ENCODE measurements at regions not wholly inside any gene's neighbourhood (a gene's known extent, or its start where the extent isn't known, plus 50 kb on each side); places are given as distances from the start of the nearest gene placed in this dataset.
"Not testable (repeated sequence)": the region's sequence is repeated elsewhere in the genome, so short reads cannot be mapped to it uniquely, and the experiment has no call there.

DNA sequence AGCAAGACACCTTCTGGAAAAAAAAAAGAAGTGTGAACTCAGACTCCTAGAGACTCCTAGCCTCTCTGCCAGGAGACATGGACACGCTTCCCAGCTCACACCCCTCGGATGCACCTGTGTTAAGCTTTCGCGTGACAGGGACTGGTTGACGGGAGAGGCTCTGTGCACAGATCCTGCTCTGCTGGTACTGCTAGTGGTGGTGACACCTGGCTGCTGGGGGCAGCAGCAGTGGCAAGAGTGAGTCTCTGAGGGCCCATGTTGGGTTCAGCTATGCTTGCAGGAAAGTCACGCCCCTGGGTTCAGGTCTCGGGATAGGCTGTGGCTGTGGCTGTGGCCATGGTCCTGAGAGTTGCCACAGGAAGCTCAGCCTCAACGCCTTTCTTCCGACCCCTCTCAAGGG, 81.1 kb downstream of the XRCC2 start:
- Histone ChIP-seq H3K4me1 (ENCODE audit: control insufficient read depth, insufficient read depth, low read length, poor library complexity, severe bottlenecking) (no peaks in the 10 kb centered on the region), H3K27ac (ENCODE audit: insufficient read depth, low read length, poor library complexity, severe bottlenecking) (no peak overlapping the region), H3K27me3 (replicated peaks; ENCODE audit: control insufficient read depth, insufficient read depth, low read length, poor library complexity, severe bottlenecking) (no peaks in the 10 kb centered on the region), H3K36me3 (ENCODE audit: control insufficient read depth, insufficient read depth, low read length) (no peaks in the 10 kb centered on the region), H3K4me3 (ENCODE audit: insufficient read depth, low read depth, low read length, poor library complexity, severe bottlenecking) (no peak overlapping the region), H3K9me3 (ENCODE audit: control insufficient read depth, low read length) (no peaks in the 10 kb centered on the region)
- DNase-seq, result no peak

DNA sequence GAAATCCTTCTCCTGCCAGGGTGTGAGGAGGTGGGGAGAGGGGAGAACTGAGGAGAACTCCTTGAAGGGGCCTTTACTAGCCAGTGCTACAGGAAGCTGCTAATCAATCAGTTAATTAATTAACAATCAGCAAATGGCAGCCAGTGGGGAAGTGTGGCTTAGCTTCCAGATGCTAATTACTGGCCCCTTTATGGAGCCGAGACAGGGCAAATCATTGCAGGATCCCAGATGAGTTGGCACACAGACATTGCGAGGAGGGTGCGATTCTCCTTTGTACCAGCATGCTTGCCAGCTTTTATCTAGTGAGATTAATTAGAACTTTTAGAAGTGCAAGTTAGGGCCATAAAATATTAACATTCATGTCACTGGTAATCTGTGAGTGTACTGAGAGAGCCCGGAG, 84.0 kb downstream of the XRCC2 start:
- no peaks in the 10 kb centered on the region for H3K36me3 ChIP-seq (ENCODE audit: control insufficient read depth, insufficient read depth, low read length)
- no peak for DNase-seq
- no peaks in the 10 kb centered on the region for H3K9me3 ChIP-seq (ENCODE audit: control insufficient read depth, low read length)
- no peak overlapping the region for H3K27ac ChIP-seq (ENCODE audit: insufficient read depth, low read length, poor library complexity, severe bottlenecking)
- no peaks in the 10 kb centered on the region for H3K27me3 ChIP-seq (replicated peaks; ENCODE audit: control insufficient read depth, insufficient read depth, low read length, poor library complexity, severe bottlenecking)
- H3K4me1 ChIP-seq (ENCODE audit: control insufficient read depth, insufficient read depth, low read length, poor library complexity, severe bottlenecking), result no peaks in the 10 kb centered on the region
- no peak overlapping the region for H3K4me3 ChIP-seq (ENCODE audit: insufficient read depth, low read depth, low read length, poor library complexity, severe bottlenecking)

DNA sequence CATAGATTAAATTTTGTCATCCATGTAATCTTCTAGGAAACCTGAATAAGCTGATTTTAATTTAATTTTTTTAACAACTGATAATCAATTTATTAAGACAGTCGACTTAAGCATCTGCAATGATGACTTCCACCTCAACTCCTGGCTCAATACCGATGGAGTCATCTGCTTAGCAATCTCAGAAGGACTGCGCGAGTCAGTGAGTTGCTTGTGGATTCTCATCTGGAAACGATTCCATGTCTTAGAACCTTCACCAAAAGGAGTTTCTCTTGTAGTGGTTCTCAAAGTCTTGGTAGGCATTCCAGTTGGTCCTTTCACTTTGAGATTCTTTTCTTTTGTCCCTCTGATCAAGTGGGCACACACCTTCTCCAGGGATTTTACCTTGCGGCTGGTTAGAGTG, 85.5 kb downstream of the XRCC2 start:
- no peaks in the 10 kb centered on the region for H3K27me3 ChIP-seq (replicated peaks; ENCODE audit: control insufficient read depth, insufficient read depth, low read length, poor library complexity, severe bottlenecking)
- H3K4me3 ChIP-seq (ENCODE audit: insufficient read depth, low read depth, low read length, poor library complexity, severe bottlenecking), result no peak overlapping the region
- no peaks in the 10 kb centered on the region for H3K9me3 ChIP-seq (ENCODE audit: control insufficient read depth, low read length)
- no peaks in the 10 kb centered on the region for H3K4me1 ChIP-seq (ENCODE audit: control insufficient read depth, insufficient read depth, low read length, poor library complexity, severe bottlenecking)
- no peak overlapping the region for H3K27ac ChIP-seq (ENCODE audit: insufficient read depth, low read length, poor library complexity, severe bottlenecking)
- no peaks in the 10 kb centered on the region for H3K36me3 ChIP-seq (ENCODE audit: control insufficient read depth, insufficient read depth, low read length)
- no peak for DNase-seq

DNA sequence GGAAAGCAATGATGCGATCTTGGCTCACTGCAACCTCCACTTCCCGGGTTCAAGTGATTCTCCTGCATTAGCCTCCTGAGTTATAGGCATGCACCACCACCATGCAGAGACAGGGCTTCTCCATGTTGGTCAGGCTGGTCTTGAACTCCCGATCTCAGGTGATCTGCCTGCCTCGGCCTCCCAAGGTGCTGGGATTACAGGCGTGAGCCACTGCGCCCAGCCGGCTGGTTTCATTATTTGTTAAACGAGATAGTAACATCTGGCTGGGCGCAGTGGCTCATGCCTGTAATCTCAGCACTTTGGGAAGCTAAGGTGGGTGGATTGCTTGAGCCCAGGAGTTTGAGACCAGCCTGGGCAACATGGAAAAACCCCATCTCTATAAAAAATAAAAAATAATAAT, 86.1 kb downstream of the XRCC2 start:
- DNase-seq; H3K27ac ChIP-seq (ENCODE audit: insufficient read depth, low read length, poor library complexity, severe bottlenecking); H3K9me3 ChIP-seq (ENCODE audit: control insufficient read depth, low read length); H3K36me3 ChIP-seq (ENCODE audit: control insufficient read depth, insufficient read depth, low read length); H3K4me3 ChIP-seq (ENCODE audit: insufficient read depth, low read depth, low read length, poor library complexity, severe bottlenecking); H3K27me3 ChIP-seq (replicated peaks; ENCODE audit: control insufficient read depth, insufficient read depth, low read length, poor library complexity, severe bottlenecking); H3K4me1 ChIP-seq (ENCODE audit: control insufficient read depth, insufficient read depth, low read length, poor library complexity, severe bottlenecking): not testable (repeated sequence)

DNA sequence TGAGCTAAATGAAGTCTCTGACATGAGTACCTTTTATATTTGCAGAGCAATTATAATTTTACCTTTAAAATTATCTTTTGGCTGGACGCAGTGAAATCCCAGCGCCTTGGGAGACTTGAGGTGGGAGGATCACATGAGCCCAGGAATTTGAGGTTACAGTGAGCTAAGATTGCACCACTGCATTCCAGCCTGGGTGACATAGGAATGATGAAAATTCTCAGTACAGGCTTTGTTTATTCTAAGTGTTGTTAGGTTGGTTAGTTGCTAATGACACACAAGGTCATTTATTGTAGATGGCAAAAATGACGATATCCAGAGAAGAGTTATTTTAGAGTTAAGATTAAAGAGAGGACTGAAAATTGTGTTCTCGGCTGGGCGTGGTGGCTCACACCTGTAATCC, 87.6 kb downstream of the XRCC2 start:
- H3K4me3 ChIP-seq (ENCODE audit: insufficient read depth, low read depth, low read length, poor library complexity, severe bottlenecking), result no peak overlapping the region
- H3K27ac ChIP-seq (ENCODE audit: insufficient read depth, low read length, poor library complexity, severe bottlenecking), result no peak overlapping the region
- DNase-seq, result no peak
- H3K4me1 ChIP-seq (ENCODE audit: control insufficient read depth, insufficient read depth, low read length, poor library complexity, severe bottlenecking), result no peaks in the 10 kb centered on the region
- H3K27me3 ChIP-seq (replicated peaks; ENCODE audit: control insufficient read depth, insufficient read depth, low read length, poor library complexity, severe bottlenecking), result no peaks in the 10 kb centered on the region
- no peaks in the 10 kb centered on the region for H3K9me3 ChIP-seq (ENCODE audit: control insufficient read depth, low read length)
- H3K36me3 ChIP-seq (ENCODE audit: control insufficient read depth, insufficient read depth, low read length), result no peaks in the 10 kb centered on the region

DNA sequence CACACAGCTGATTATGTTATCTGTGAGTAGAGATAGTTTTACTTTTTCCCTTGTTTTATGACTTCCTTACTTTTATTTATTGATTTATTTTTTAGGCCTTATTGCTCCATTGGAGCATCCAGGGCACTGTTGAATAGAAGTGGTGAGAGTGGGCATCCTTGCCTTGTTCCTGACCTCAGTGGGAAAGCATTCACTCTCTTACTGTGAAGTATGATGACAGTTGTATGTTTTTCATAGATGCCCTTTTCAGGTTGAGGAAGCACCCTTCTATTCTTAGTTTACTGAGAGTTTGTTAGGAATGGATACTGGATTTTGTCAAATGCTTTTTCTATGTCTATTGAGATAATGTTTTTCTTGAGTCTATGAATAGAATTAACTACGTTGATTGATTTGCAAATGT, 88.6 kb downstream of the XRCC2 start:
- H3K27me3 ChIP-seq (replicated peaks; ENCODE audit: control insufficient read depth, insufficient read depth, low read length, poor library complexity, severe bottlenecking), result no peaks in the 10 kb centered on the region
- H3K36me3 ChIP-seq (ENCODE audit: control insufficient read depth, insufficient read depth, low read length), result no peaks in the 10 kb centered on the region
- DNase-seq, result no peak
- no peaks in the 10 kb centered on the region for H3K4me1 ChIP-seq (ENCODE audit: control insufficient read depth, insufficient read depth, low read length, poor library complexity, severe bottlenecking)
- H3K4me3 ChIP-seq (ENCODE audit: insufficient read depth, low read depth, low read length, poor library complexity, severe bottlenecking), result no peak overlapping the region
- H3K9me3 ChIP-seq (ENCODE audit: control insufficient read depth, low read length), result no peaks in the 10 kb centered on the region
- H3K27ac ChIP-seq (ENCODE audit: insufficient read depth, low read length, poor library complexity, severe bottlenecking), result no peak overlapping the region

DNA sequence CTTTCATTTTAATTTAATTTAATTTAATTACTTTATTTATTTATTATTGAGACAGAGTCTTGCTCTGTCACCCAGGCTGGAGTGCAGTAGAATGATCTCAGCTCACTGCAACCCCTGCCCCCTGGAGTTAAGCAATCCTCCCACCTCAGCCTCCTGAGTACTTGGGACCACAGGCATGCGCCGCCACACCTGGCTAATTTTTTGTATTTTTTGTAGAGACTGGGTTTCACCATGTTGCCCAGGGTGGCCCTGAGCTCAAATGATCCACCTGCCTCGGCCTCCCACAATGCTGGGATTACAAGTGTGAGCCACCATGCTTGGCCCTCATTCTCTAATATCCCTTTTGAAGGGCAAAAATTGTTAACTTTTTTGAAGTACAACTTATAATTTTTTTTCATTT, 92.9 kb downstream of the XRCC2 start:
- Histone ChIP-seq H3K36me3 (ENCODE audit: control insufficient read depth, insufficient read depth, low read length) (no peaks in the 10 kb centered on the region), H3K9me3 (ENCODE audit: control insufficient read depth, low read length) (no peaks in the 10 kb centered on the region), H3K27me3 (replicated peaks; ENCODE audit: control insufficient read depth, insufficient read depth, low read length, poor library complexity, severe bottlenecking) (no peaks in the 10 kb centered on the region), H3K27ac (ENCODE audit: insufficient read depth, low read length, poor library complexity, severe bottlenecking) (no peak overlapping the region), H3K4me3 (ENCODE audit: insufficient read depth, low read depth, low read length, poor library complexity, severe bottlenecking) (no peak overlapping the region), H3K4me1 (ENCODE audit: control insufficient read depth, insufficient read depth, low read length, poor library complexity, severe bottlenecking) (no peaks in the 10 kb centered on the region)
- DNase-seq, result no peak

DNA sequence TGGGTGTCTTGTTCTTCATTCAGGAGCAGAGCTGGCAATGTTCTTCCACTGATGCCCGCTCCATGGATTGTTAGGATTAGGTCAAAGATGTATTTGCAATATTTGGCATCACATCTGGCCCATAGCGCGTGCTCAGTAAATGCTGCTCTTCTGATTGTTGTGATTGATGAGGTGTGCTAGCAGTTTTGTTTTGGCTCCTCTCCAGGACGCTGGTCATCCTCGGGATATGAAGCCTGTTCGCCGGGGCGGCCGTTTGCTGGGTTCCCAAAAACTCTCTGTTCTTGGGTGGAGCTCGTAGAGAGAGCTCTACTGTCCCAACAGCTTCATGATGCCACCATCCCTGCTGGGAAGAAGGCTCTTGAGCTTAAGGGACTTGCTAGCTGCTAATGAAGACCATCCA, 96.9 kb downstream of the XRCC2 start:
- H3K27me3 ChIP-seq (replicated peaks; ENCODE audit: control insufficient read depth, insufficient read depth, low read length, poor library complexity, severe bottlenecking), result no peaks in the 10 kb centered on the region
- no peaks in the 10 kb centered on the region for H3K9me3 ChIP-seq (ENCODE audit: control insufficient read depth, low read length)
- DNase-seq, result no peak
- no peaks in the 10 kb centered on the region for H3K36me3 ChIP-seq (ENCODE audit: control insufficient read depth, insufficient read depth, low read length)
- H3K4me1 ChIP-seq (ENCODE audit: control insufficient read depth, insufficient read depth, low read length, poor library complexity, severe bottlenecking), result no peaks in the 10 kb centered on the region
- no peak overlapping the region for H3K27ac ChIP-seq (ENCODE audit: insufficient read depth, low read length, poor library complexity, severe bottlenecking)
- no peak overlapping the region for H3K4me3 ChIP-seq (ENCODE audit: insufficient read depth, low read depth, low read length, poor library complexity, severe bottlenecking)

DNA sequence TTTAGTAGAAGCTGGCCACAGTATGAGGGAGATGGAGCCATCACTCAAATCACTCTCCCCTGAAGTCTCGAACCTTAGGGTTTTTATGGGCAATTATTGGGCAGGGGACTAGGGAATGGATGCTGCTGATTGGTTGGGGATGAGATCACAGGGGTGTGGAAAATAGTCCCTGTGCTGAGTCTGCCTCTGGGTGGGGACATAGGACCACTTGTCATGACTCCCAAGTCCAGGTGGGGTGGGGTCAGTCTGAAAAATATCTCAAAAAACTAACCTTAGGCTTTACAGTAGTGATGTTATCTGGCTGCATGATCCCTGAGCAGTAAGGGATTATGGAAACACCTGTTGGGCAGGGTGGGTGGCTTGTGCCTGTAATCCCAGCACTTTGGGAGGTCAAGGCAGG, 98.6 kb downstream of the XRCC2 start:
- no peaks in the 10 kb centered on the region for H3K4me1 ChIP-seq (ENCODE audit: control insufficient read depth, insufficient read depth, low read length, poor library complexity, severe bottlenecking)

DNA sequence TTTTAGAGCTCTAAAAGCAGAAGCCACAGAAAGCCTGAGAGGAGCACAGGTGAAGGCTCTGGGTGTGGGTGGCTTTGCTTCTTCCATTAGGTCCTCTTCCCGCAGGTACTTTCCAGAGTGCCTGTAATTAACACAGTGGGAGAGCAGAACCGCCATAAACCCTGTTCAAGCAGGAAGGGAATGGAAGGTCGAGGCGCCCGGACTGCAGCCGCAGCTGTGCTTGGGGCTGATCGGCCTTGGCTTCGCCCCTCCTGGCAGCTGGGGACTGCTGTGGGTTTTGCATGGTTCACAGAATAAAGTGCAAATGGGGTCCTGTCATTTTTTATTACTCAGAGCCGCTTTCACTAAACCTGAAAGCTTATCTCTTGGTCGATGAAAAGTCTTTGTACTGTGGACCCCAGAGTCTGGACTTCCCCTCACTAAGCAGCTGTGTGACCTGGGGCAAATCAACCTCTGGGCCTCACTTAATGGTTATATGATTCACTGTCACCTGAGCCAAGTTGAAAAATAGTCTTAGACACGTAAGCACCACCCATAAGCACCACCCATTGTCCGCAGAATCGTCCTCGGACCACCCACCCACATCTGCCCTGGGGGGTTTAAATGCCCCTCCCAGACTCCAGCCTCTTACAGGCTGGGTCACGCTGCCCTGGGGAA, 100.9 kb downstream of the XRCC2 start:
- Histone ChIP-seq H3K9me3 (ENCODE audit: control insufficient read depth, low read length) (no peaks in the 10 kb centered on the region), H3K4me1 (ENCODE audit: control insufficient read depth, insufficient read depth, low read length, poor library complexity, severe bottlenecking) (no peaks in the 10 kb centered on the region), H3K4me3 (ENCODE audit: insufficient read depth, low read depth, low read length, poor library complexity, severe bottlenecking) (no peak overlapping the region), H3K36me3 (ENCODE audit: control insufficient read depth, insufficient read depth, low read length) (no peaks in the 10 kb centered on the region), H3K27ac (ENCODE audit: insufficient read depth, low read length, poor library complexity, severe bottlenecking) (no peak overlapping the region), H3K27me3 (replicated peaks; ENCODE audit: control insufficient read depth, insufficient read depth, low read length, poor library complexity, severe bottlenecking) (no peaks in the 10 kb centered on the region)
- DNase-seq, result no peak

More for the DNA sequence above, 98.6 kb downstream of the XRCC2 start:
- Histone ChIP-seq H3K36me3 (ENCODE audit: control insufficient read depth, insufficient read depth, low read length) (no peaks in the 10 kb centered on the region), H3K4me3 (ENCODE audit: insufficient read depth, low read depth, low read length, poor library complexity, severe bottlenecking) (no peak overlapping the region), H3K9me3 (ENCODE audit: control insufficient read depth, low read length) (no peaks in the 10 kb centered on the region), H3K27me3 (replicated peaks; ENCODE audit: control insufficient read depth, insufficient read depth, low read length, poor library complexity, severe bottlenecking) (no peaks in the 10 kb centered on the region), H3K27ac (ENCODE audit: insufficient read depth, low read length, poor library complexity, severe bottlenecking) (no peak overlapping the region)
- DNase-seq, result no peak
